Adipocyte (in vitro differentiated cells): ENCODE measurements at regions not wholly inside any gene's neighbourhood (a gene's known extent, or its start where the extent isn't known, plus 50 kb on each side); places are given as distances from the start of the nearest gene placed in this dataset.

Source experiments
- DNase-seq: peaks from one replicate; pipeline ENCODE4 v3.0.0-alpha.2; 2015; ENCODE audit warnings: low read depth
- H3K27me3 ChIP-seq: replicated peaks from 2 replicates; pipeline ENCODE4 v1.7.0; 2013; ENCODE audit warnings: mild to moderate bottlenecking, low read length, moderate library complexity; ENCODE audit not compliant: control insufficient read depth, insufficient read depth
- H3K36me3 ChIP-seq: 2 replicates; pipeline ENCODE4 v1.7.0; 2013; ENCODE audit warnings: low read length, mild to moderate bottlenecking, moderate library complexity; ENCODE audit not compliant: control insufficient read depth, insufficient read depth, severe bottlenecking
- H3K4me1 ChIP-seq: 2 replicates; pipeline ENCODE4 v1.7.0; 2013; ENCODE audit warnings: mild to moderate bottlenecking, low read length, moderate library complexity; ENCODE audit not compliant: control insufficient read depth, insufficient read depth
- H3K4me3 ChIP-seq: 2 replicates; pipeline ENCODE4 v1.7.0; 2013; ENCODE audit warnings: mild to moderate bottlenecking, low read length, moderate library complexity
- H3K9ac ChIP-seq: 2 replicates; pipeline ENCODE4 v1.7.0; 2013; ENCODE audit warnings: mild to moderate bottlenecking, low read length, moderate library complexity
- H3K9me3 ChIP-seq: 2 replicates; pipeline ENCODE4 v1.7.0; 2013; ENCODE audit warnings: mild to moderate bottlenecking, low read length, moderate library complexity; ENCODE audit not compliant: control insufficient read depth

DNA sequence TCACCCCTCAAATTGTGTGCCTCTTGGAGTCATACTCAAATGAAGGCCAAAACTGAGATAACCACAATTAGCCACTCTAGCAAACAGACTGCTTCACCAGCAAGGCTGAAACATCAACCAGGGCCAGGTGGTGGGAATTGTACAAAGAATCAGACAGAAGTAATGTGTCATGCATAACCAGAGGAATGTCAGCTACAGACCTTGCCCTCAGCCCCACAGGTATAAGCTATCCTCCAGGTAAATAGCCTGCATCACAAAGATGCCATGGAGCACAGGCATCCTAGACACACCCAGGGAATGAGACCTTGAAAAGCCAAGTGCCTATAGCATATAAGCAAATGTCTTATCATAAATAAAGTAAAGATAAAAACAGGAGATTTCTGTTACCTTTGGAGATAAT, 242.7 kb downstream of the CETN3 start:
- peaks cover 23% of the 10 kb centered on the region for H3K4me1 ChIP-seq

DNA sequence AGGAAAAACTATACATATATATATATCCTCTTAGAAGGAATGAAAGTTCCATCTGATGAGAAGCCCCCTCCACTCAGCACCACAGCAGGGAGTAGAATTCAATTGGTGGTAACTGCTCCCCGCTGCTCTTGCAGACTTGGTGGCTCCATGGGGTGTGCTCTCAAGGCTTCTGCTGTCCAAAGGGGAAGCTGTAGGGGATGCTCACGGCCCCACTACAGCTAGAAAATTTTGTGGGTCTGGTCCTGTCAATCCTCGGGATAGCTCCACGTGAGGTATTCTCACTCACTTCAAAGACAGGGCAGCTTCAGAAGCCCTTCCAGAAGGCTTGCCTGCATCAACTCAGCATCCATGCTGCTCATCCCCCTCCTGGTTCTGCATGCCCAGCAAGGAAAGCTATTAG, 247.2 kb downstream of the CETN3 start:
- no peaks in the 10 kb centered on the region for H3K9me3 ChIP-seq
- DNase-seq = no peak
- no peaks in the 10 kb centered on the region for H3K36me3 ChIP-seq
- H3K4me1 ChIP-seq = peaks cover 5% of the 10 kb centered on the region
- no peak overlapping the region for H3K9ac ChIP-seq
- H3K4me3 ChIP-seq = no peak overlapping the region
- no peaks in the 10 kb centered on the region for H3K27me3 ChIP-seq

More for the DNA sequence above, 242.7 kb downstream of the CETN3 start:
- Histone ChIP-seq H3K27me3 (no peaks in the 10 kb centered on the region), H3K4me3 (no peak overlapping the region), H3K36me3 (no peaks in the 10 kb centered on the region), H3K9me3 (no peaks in the 10 kb centered on the region), H3K9ac (no peak overlapping the region)
- DNase-seq = no peak

DNA sequence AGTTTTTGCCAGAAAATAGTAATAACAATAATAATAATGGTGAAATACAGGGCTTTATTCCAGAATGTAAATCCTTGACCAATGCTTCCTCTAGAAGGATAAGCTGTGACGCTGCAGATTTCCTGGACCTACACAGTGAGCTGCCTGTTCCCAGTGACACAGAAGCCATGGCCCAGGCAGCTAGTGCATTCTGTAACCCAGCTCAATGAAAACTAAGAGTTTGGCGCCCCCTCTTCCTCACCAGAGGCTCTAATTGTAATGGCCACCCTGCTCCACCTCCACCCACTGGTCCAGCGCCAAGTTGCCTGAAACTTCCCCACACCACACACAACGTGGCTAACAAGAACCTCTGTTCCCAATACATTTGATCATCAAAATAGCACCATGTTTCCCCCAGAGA, 248.1 kb downstream of the CETN3 start:
- H3K9ac ChIP-seq = no peak overlapping the region
- H3K4me1 ChIP-seq = peaks cover 5% of the 10 kb centered on the region
- DNase-seq = peak; percentile 37
- H3K4me3 ChIP-seq = no peak overlapping the region
- H3K36me3 ChIP-seq = no peaks in the 10 kb centered on the region
- H3K27me3 ChIP-seq = no peaks in the 10 kb centered on the region
- H3K9me3 ChIP-seq = no peaks in the 10 kb centered on the region

DNA sequence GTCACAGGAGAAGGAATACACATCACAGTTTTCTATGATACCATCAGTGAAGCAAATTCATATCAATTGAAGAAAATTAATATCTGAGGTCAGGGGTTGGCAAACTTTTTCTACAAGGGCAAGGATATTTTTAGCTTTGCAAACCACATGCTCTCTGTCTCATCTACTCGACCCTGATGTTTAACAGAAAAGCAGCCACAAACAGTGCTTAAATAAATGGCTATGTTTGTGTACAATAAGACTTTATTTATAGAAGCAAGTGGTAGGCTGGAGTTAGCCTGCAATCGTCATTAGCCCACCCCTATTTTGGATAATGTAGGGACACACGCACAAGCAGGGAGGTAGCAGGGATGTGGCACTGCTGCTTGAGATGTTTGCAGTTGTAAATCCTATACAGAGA, 251.4 kb downstream of the CETN3 start:
- Histone ChIP-seq H3K36me3 (no peaks in the 10 kb centered on the region), H3K4me1 (peaks cover 5% of the 10 kb centered on the region), H3K9me3 (no peaks in the 10 kb centered on the region), H3K27me3 (no peaks in the 10 kb centered on the region), H3K4me3 (no peak overlapping the region), H3K9ac (no peak overlapping the region)
- DNase-seq = no peak

DNA sequence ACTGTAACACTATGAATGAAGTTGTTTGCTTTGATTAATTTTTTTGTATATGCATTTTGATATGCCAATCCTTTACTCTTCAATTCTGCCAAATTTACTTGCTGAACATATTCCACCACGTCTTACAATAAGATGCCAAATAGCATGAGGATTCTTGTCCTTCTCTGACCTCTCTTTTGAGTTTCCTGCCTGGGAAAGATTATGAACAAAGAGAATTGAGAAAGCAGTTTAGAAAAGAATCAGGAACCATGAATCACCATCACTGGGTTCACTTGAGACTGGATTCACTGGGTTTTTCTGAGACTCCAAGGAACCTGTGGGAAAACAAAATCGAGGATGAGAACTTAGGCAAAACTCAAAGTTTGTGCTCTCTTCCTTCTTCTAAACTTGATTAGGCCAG, 256.5 kb downstream of the CETN3 start:
- H3K4me1 ChIP-seq = no peaks in the 10 kb centered on the region

DNA sequence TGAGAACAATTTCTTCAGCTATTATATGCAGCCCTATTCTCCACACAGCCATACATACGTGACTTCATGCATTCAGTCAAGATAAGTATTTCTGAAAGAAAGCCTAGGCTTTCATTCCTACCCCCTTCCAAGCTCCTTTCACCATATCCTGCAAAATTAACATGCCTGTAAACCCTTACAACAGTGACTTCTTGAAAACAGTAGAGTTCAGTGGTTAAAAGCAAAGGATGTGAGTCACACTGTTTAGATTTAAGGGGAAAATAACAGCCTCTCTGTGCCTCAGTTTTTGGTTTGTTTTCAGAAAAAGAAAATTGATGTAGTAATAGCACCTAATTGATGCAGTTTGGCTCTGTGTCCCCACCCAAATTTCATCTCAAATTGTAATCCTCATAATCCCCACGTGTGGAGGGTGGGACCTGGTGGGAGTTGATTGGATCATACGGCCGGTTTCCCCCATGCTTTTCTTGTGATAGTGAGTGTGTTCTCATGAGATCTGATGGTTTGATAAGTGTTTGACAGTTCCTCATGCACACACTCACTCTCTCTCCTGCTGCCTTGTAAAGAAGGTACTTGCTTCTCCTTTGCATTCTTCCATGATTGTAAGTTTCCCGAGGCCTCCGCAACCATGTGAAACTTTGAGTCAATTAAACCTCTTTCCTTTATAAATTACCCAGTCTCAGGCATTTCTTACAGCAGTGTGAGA, 264.8 kb downstream of the CETN3 start:
- H3K4me3 ChIP-seq = no peak overlapping the region
- H3K9me3 ChIP-seq = no peaks in the 10 kb centered on the region
- peak; percentile 10 for DNase-seq
- no peaks in the 10 kb centered on the region for H3K4me1 ChIP-seq
- H3K9ac ChIP-seq = no peak overlapping the region
- no peaks in the 10 kb centered on the region for H3K27me3 ChIP-seq
- no peaks in the 10 kb centered on the region for H3K36me3 ChIP-seq

More for the DNA sequence above, 256.5 kb downstream of the CETN3 start:
- no peaks in the 10 kb centered on the region for H3K9me3 ChIP-seq
- H3K36me3 ChIP-seq = no peaks in the 10 kb centered on the region
- no peak overlapping the region for H3K4me3 ChIP-seq
- no peaks in the 10 kb centered on the region for H3K27me3 ChIP-seq
- no peak for DNase-seq
- H3K9ac ChIP-seq = no peak overlapping the region

DNA sequence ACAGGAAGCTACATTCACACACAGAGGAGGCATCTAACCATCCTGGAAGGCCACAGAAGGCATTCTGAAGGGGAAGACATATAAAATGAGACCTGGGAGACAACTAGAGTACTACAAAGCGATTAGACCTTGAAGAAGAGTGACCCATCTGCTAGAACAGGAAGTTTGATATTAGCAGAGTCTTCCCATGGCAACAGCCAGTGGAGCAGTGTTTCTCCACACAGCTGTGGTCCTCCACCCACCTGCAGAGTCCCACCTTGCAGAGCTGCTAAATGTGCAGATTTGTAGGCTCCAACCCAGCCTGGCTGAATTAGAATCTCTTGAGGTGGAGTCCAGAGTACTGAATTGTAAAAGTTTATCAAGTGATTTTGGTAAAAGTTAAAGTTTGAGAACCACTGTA, 267.0 kb downstream of the CETN3 start:
- DNase-seq = no peak
- Histone ChIP-seq H3K4me1 (no peaks in the 10 kb centered on the region), H3K4me3 (no peak overlapping the region), H3K36me3 (no peaks in the 10 kb centered on the region), H3K9ac (no peak overlapping the region), H3K27me3 (no peaks in the 10 kb centered on the region), H3K9me3 (no peaks in the 10 kb centered on the region)

DNA sequence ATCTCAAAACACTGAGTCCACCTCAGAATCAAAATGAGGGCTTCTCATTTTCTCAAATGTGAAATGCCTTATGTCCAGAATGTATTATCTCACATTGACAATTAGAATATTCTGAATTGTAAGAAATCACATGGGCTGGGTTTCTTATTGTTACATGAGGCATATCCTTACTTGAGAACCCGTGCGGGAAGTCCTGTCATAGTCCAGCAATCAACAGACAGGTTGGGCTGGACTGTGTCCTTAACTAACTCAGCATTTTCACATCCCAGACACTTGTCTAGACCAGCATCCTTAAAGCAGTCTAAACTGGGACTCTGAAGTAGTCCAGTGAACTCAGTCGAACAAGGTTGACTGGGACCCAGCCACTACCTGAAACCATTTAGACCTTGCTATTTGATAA, 267.6 kb downstream of the CETN3 start:
- DNase-seq = no peak
- Histone ChIP-seq H3K4me1 (no peaks in the 10 kb centered on the region), H3K9me3 (no peaks in the 10 kb centered on the region), H3K4me3 (no peak overlapping the region), H3K27me3 (no peaks in the 10 kb centered on the region), H3K36me3 (no peaks in the 10 kb centered on the region), H3K9ac (no peak overlapping the region)

DNA sequence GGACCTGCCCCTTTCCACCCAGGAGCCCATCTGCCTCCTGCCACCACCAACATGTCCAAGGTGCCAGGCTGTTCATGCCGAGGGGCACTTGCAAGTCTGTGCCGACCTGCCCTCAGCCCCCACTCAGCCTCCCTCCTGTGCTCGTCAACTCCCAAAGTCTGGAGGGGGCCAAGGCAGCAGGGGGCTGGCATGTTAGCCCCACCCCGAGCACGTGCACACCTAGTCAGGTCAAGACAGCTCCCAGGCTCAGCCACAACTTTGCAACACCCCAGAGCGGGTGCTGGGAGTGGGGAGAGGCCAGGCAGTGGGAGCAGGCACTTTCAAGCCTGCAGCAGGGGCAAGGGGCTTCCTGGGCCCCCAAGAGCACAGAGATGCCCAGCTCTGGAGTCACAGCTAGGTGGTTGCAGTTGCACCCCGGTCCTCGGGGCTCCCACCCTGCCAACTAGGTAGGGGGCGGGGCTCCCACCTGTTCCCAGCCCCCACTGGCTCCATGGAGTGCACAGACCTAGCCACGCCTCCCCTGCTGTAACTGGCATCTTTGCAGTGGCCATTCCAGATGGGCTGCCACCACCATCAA, 272.5 kb downstream of the CETN3 start:
- no peaks in the 10 kb centered on the region for H3K36me3 ChIP-seq
- peaks cover 12% of the 10 kb centered on the region for H3K4me1 ChIP-seq
- DNase-seq = no peak

DNA sequence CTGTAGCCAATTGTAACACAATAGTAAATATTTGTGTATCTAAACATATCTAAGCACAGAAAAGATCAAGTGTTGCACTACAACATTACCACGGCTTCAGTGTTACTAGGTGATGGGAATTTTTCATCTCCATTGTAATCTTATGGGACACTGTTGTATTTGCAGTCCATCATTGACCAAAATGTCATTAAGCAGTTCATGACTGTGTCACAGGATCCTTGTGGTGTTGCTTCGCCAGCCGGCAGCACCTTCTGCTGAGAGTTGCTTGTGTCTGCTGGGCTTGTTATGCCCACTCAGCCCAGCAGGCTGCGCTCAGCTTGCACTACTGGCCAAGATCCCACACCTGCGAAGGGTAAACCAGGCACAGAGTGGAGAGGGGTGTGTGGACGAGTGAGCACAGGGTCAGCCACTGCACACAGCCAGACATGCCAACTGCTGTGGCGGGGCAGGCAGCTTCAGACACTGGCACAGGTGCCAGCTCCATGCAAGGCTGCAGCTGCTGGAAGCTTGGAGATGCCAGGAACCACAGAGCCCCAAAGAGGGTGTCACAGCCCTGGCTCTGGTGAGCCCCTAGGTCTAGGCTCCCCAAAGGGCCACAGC, 273.7 kb downstream of the CETN3 start:
- H3K4me1 ChIP-seq = peaks cover 12% of the 10 kb centered on the region
- DNase-seq = no peak
- H3K9me3 ChIP-seq = no peaks in the 10 kb centered on the region

More for the DNA sequence above, 272.5 kb downstream of the CETN3 start:
- Histone ChIP-seq H3K9me3 (no peaks in the 10 kb centered on the region), H3K4me3 (no peak overlapping the region), H3K9ac (no peak overlapping the region), H3K27me3 (no peaks in the 10 kb centered on the region)

DNA sequence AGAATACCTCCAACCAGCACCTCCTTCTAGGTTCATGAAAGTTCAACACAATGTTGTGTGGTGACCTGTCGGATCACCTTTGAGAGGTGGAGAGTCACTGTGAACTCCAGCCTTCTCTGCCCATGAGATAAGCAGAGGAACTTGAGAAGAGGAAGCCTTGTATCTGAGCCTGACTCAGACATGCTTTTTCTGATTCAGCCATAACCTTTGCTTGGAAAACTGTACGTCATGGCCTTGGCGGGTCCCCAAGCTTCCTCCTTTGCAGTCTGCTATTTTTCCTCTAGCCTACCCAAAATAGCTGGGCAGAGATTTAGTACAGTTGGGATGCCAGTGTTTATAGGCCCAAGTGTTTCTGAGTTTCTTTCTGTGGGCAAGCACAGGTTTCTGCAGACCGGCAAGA, 274.7 kb downstream of the CETN3 start:
- Histone ChIP-seq H3K27me3 (no peaks in the 10 kb centered on the region), H3K9ac (no peak overlapping the region), H3K4me1 (peaks cover 12% of the 10 kb centered on the region), H3K4me3 (no peak overlapping the region), H3K9me3 (no peaks in the 10 kb centered on the region), H3K36me3 (no peaks in the 10 kb centered on the region)
- peak; percentile 54 for DNase-seq

More for the DNA sequence above, 273.7 kb downstream of the CETN3 start:
- Histone ChIP-seq H3K36me3 (no peaks in the 10 kb centered on the region), H3K4me3 (no peak overlapping the region), H3K9ac (no peak overlapping the region), H3K27me3 (no peaks in the 10 kb centered on the region)
